ENCODE measurements at regions not wholly inside any gene's neighbourhood (a gene's known extent, or its start where the extent isn't known, plus 50 kb on each side); places are given as distances from the start of the nearest gene placed in this dataset.
"Not testable (repeated sequence)": the region's sequence is repeated elsewhere in the genome, so short reads cannot be mapped to it uniquely, and the experiment has no call there.

GRCh38 chr6:8315154-8315553, 120.2 kb downstream of the SLC35B3 start:
- no peak overlapping the region for H3K27ac ChIP-seq
- TF ChIP-seq CTCF (conservative IDR thresholded peaks at IDR 0.05) (no peak), ZFX (IDR thresholded peaks at IDR 0.05) (no peak)

- no peak overlapping the region for H3K27ac ChIP-seq
- TF ChIP-seq CTCF (conservative IDR thresholded peaks at IDR 0.05) (no peak), ZFX (IDR thresholded peaks at IDR 0.05) (no peak)
These were observed 133.8 kb downstream of the SLC35B3 start for GRCh38 chr6:8301502-8301901.

GRCh38 chr6:8299034-8299433, 136.3 kb downstream of the SLC35B3 start:
- TF ChIP-seq CTCF (conservative IDR thresholded peaks at IDR 0.05) (no peak), ZFX (IDR thresholded peaks at IDR 0.05) (no peak)
- no peak overlapping the region for H3K27ac ChIP-seq

- not testable (repeated sequence) for H3K27ac ChIP-seq
These were observed 152.4 kb downstream of the SLC35B3 start for GRCh38 chr6:8282946-8283345.

GRCh38 chr6:8282380-8282779, 153.0 kb downstream of the SLC35B3 start:
- no peak overlapping the region for H3K27ac ChIP-seq
- TF ChIP-seq ZFX (IDR thresholded peaks at IDR 0.05) (no peak), CTCF (conservative IDR thresholded peaks at IDR 0.05) (no peak)

- H3K27ac ChIP-seq: no peak overlapping the region
- TF ChIP-seq ZFX (IDR thresholded peaks at IDR 0.05) (no peak), CTCF (conservative IDR thresholded peaks at IDR 0.05) (no peak)
These were observed 156.1 kb downstream of the SLC35B3 start for GRCh38 chr6:8279041-8279805.

- TF ChIP-seq ZFX (IDR thresholded peaks at IDR 0.05): no peak
- no peak for TF ChIP-seq CTCF (conservative IDR thresholded peaks at IDR 0.05)
- H3K27ac ChIP-seq: no peak overlapping the region
These were observed 156.8 kb downstream of the SLC35B3 start for GRCh38 chr6:8278562-8278961.

GRCh38 chr6:8277769-8278168, 157.6 kb downstream of the SLC35B3 start:
- H3K27ac ChIP-seq: no peak overlapping the region
- no peak for TF ChIP-seq ZFX (IDR thresholded peaks at IDR 0.05)
